ENCODE measurements at regions not wholly inside any gene's neighbourhood (a gene's known extent, or its start where the extent isn't known, plus 50 kb on each side); places are given as distances from the start of the nearest gene placed in this dataset.
A peak's percentile ranks its signal among the peaks of the same experiment; 100 is the strongest.

DNA sequence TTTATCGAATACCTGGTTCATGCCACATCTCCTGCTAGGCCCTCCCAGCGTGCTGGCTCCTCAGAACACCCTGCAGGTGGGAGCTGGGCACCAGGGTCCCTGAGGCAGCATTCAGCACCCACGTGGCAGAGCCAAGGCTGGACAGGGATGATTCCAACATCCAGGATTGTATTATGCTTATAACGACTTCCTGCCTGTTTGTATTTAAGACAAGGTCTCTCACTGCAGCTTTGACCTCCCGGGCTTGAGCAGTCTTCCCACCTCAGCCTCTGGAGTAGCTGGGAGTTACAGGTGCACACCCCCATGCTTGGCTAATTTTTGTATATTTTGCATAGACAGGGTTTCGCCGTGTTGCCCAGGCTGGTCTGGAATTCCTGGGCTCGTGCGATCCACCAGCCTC lies 64.7 kb upstream of the WNT7B start:
- peak overlapping the region; percentile 99 for H3K9ac ChIP-seq (ENCODE audit: low read depth, low read length, poor library complexity, severe bottlenecking)
- no peaks in the 10 kb centered on the region for H3F3A ChIP-seq (ENCODE audit: low read depth)
- no peaks in the 10 kb centered on the region for H3K27me3 ChIP-seq (ENCODE audit: insufficient read depth, low read length, poor library complexity, severe bottlenecking)
- H3K4me3 ChIP-seq (ENCODE audit: low read length, poor library complexity, severe bottlenecking), result peak overlapping the region; percentile 95
- H3K4me2 ChIP-seq (ENCODE audit: low read depth, low read length, poor library complexity, severe bottlenecking), result peak overlapping the region; percentile 97
- H2AFZ ChIP-seq (ENCODE audit: low read length), result no peak overlapping the region
- H3K36me3 ChIP-seq (ENCODE audit: insufficient read depth, low read length), result no peaks in the 10 kb centered on the region
- H3K9me3 ChIP-seq (ENCODE audit: insufficient read depth, low read depth, low read length), result no peaks in the 10 kb centered on the region
- H4K20me1 ChIP-seq (ENCODE audit: insufficient read depth, low read length, poor library complexity, severe bottlenecking), result no peaks in the 10 kb centered on the region
- H3K79me2 ChIP-seq (ENCODE audit: insufficient read depth, low read length), result peaks cover 88% of the 10 kb centered on the region
- no peak for TF ChIP-seq EZH2phosphoT487 (IDR thresholded peaks at IDR 0.05; ENCODE audit: borderline replicate concordance)
- H3K9me2 ChIP-seq (replicated peaks; ENCODE audit: low read depth, low read length), result no peaks in the 10 kb centered on the region
- peaks cover 71% of the 10 kb centered on the region for H3K4me1 ChIP-seq (ENCODE audit: insufficient read depth, low read length, poor library complexity, severe bottlenecking)

GRCh38 chr22:46042786-46043185 lies 65.8 kb upstream of the WNT7B start:
- no peak for TF ChIP-seq EZH2phosphoT487 (IDR thresholded peaks at IDR 0.05; ENCODE audit: borderline replicate concordance)
- no peaks in the 10 kb centered on the region for H3K36me3 ChIP-seq (ENCODE audit: insufficient read depth, low read length)
- H3K4me1 ChIP-seq (ENCODE audit: insufficient read depth, low read length, poor library complexity, severe bottlenecking), result peaks cover 73% of the 10 kb centered on the region
- H3K27me3 ChIP-seq (ENCODE audit: insufficient read depth, low read length, poor library complexity, severe bottlenecking), result no peaks in the 10 kb centered on the region
- no peaks in the 10 kb centered on the region for H4K20me1 ChIP-seq (ENCODE audit: insufficient read depth, low read length, poor library complexity, severe bottlenecking)
- H3K9ac ChIP-seq (ENCODE audit: low read depth, low read length, poor library complexity, severe bottlenecking), result peak overlapping the region; percentile 99
- H3K4me2 ChIP-seq (ENCODE audit: low read depth, low read length, poor library complexity, severe bottlenecking), result peak overlapping the region; percentile 97
- H3K9me2 ChIP-seq (replicated peaks; ENCODE audit: low read depth, low read length), result no peaks in the 10 kb centered on the region
- H2AFZ ChIP-seq (ENCODE audit: low read length), result no peak overlapping the region
- H3K9me3 ChIP-seq (ENCODE audit: insufficient read depth, low read depth, low read length), result no peaks in the 10 kb centered on the region
- no peaks in the 10 kb centered on the region for H3F3A ChIP-seq (ENCODE audit: low read depth)
- peak overlapping the region; percentile 95 for H3K4me3 ChIP-seq (ENCODE audit: low read length, poor library complexity, severe bottlenecking)
- H3K79me2 ChIP-seq (ENCODE audit: insufficient read depth, low read length), result peaks cover 91% of the 10 kb centered on the region

- H3K4me1 ChIP-seq (ENCODE audit: insufficient read depth, low read length, poor library complexity, severe bottlenecking), result peaks cover 76% of the 10 kb centered on the region
- no peak for TF ChIP-seq CTCF (conservative IDR thresholded peaks at IDR 0.05; ENCODE audit: low read length)
- no peak for TF ChIP-seq EZH2phosphoT487 (IDR thresholded peaks at IDR 0.05; ENCODE audit: borderline replicate concordance)
- peak overlapping the region; percentile 95 for H3K4me3 ChIP-seq (ENCODE audit: low read length, poor library complexity, severe bottlenecking)
- H3F3A ChIP-seq (ENCODE audit: low read depth), result 0 out of 2 replicates have a peak, but pooled peaks cover 3% of the 10 kb centered on the region
- H3K9ac ChIP-seq (ENCODE audit: low read depth, low read length, poor library complexity, severe bottlenecking), result peak overlapping the region; percentile 99
- H3K4me2 ChIP-seq (ENCODE audit: low read depth, low read length, poor library complexity, severe bottlenecking), result peak overlapping the region; percentile 97
- H3K79me2 ChIP-seq (ENCODE audit: insufficient read depth, low read length), result peaks cover 91% of the 10 kb centered on the region
- no peaks in the 10 kb centered on the region for H3K36me3 ChIP-seq (ENCODE audit: insufficient read depth, low read length)
- H3K9me3 ChIP-seq (ENCODE audit: insufficient read depth, low read depth, low read length), result no peaks in the 10 kb centered on the region
- no peaks in the 10 kb centered on the region for H3K27me3 ChIP-seq (ENCODE audit: insufficient read depth, low read length, poor library complexity, severe bottlenecking)
- H3K9me2 ChIP-seq (replicated peaks; ENCODE audit: low read depth, low read length), result no peaks in the 10 kb centered on the region
- H2AFZ ChIP-seq (ENCODE audit: low read length), result no peak overlapping the region
- no peaks in the 10 kb centered on the region for H4K20me1 ChIP-seq (ENCODE audit: insufficient read depth, low read length, poor library complexity, severe bottlenecking)
These were observed 66.4 kb upstream of the WNT7B start for GRCh38 chr22:46043339-46043738.

- H2AFZ ChIP-seq (ENCODE audit: low read length), result no peak overlapping the region; the same call in 1 of the 2 replicates
These were observed 67.1 kb upstream of the WNT7B start for GRCh38 chr22:46043816-46044620.

More at GRCh38 chr22:46043816-46044620, 67.1 kb upstream of the WNT7B start:
- Histone ChIP-seq H3K4me1 (ENCODE audit: insufficient read depth, low read length, poor library complexity, severe bottlenecking) (peaks cover 76% of the 10 kb centered on the region), H3K9ac (ENCODE audit: low read depth, low read length, poor library complexity, severe bottlenecking) (peak overlapping the region; percentile 99), H3K4me2 (ENCODE audit: low read depth, low read length, poor library complexity, severe bottlenecking) (peak overlapping the region; percentile 97), H3K27me3 (ENCODE audit: insufficient read depth, low read length, poor library complexity, severe bottlenecking) (no peaks in the 10 kb centered on the region), H3K9me2 (replicated peaks; ENCODE audit: low read depth, low read length) (no peaks in the 10 kb centered on the region), H3F3A (ENCODE audit: low read depth) (0 out of 2 replicates have a peak, but pooled peaks cover 3% of the 10 kb centered on the region), H3K36me3 (ENCODE audit: insufficient read depth, low read length) (no peaks in the 10 kb centered on the region), H3K9me3 (ENCODE audit: insufficient read depth, low read depth, low read length) (no peaks in the 10 kb centered on the region), H3K79me2 (ENCODE audit: insufficient read depth, low read length) (peaks cover 91% of the 10 kb centered on the region), H3K4me3 (ENCODE audit: low read length, poor library complexity, severe bottlenecking) (peak overlapping the region; percentile 95), H4K20me1 (ENCODE audit: insufficient read depth, low read length, poor library complexity, severe bottlenecking) (no peaks in the 10 kb centered on the region)
- TF ChIP-seq EZH2phosphoT487 (IDR thresholded peaks at IDR 0.05; ENCODE audit: borderline replicate concordance) (no peak), CTCF (conservative IDR thresholded peaks at IDR 0.05; ENCODE audit: low read length) (no peak)
